ENCODE measurements at regions not wholly inside any gene's neighbourhood (a gene's known extent, or its start where the extent isn't known, plus 50 kb on each side); places are given as distances from the start of the nearest gene placed in this dataset.

DNA sequence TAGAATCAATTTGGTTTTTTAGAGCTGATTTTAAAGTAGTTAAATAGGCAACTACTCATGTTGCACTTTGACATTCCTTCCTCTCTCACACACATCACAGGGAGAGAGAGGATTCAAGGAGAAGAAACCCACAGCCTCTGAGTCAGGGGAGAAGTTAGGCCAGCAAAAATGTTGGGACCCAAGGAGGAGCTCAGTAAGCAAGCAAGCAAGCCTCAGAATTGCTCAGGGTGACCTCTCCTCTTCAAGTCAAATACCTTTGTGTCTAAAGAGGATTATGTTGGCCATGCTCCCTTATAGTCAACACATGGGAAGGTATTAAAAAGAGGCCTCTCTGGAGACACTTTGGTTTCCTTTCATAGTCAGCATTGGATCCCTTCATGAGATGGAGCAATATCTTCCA lies 80.5 kb upstream of the WARS2 start (continued):
- TF ChIP-seq, protein P1, sequence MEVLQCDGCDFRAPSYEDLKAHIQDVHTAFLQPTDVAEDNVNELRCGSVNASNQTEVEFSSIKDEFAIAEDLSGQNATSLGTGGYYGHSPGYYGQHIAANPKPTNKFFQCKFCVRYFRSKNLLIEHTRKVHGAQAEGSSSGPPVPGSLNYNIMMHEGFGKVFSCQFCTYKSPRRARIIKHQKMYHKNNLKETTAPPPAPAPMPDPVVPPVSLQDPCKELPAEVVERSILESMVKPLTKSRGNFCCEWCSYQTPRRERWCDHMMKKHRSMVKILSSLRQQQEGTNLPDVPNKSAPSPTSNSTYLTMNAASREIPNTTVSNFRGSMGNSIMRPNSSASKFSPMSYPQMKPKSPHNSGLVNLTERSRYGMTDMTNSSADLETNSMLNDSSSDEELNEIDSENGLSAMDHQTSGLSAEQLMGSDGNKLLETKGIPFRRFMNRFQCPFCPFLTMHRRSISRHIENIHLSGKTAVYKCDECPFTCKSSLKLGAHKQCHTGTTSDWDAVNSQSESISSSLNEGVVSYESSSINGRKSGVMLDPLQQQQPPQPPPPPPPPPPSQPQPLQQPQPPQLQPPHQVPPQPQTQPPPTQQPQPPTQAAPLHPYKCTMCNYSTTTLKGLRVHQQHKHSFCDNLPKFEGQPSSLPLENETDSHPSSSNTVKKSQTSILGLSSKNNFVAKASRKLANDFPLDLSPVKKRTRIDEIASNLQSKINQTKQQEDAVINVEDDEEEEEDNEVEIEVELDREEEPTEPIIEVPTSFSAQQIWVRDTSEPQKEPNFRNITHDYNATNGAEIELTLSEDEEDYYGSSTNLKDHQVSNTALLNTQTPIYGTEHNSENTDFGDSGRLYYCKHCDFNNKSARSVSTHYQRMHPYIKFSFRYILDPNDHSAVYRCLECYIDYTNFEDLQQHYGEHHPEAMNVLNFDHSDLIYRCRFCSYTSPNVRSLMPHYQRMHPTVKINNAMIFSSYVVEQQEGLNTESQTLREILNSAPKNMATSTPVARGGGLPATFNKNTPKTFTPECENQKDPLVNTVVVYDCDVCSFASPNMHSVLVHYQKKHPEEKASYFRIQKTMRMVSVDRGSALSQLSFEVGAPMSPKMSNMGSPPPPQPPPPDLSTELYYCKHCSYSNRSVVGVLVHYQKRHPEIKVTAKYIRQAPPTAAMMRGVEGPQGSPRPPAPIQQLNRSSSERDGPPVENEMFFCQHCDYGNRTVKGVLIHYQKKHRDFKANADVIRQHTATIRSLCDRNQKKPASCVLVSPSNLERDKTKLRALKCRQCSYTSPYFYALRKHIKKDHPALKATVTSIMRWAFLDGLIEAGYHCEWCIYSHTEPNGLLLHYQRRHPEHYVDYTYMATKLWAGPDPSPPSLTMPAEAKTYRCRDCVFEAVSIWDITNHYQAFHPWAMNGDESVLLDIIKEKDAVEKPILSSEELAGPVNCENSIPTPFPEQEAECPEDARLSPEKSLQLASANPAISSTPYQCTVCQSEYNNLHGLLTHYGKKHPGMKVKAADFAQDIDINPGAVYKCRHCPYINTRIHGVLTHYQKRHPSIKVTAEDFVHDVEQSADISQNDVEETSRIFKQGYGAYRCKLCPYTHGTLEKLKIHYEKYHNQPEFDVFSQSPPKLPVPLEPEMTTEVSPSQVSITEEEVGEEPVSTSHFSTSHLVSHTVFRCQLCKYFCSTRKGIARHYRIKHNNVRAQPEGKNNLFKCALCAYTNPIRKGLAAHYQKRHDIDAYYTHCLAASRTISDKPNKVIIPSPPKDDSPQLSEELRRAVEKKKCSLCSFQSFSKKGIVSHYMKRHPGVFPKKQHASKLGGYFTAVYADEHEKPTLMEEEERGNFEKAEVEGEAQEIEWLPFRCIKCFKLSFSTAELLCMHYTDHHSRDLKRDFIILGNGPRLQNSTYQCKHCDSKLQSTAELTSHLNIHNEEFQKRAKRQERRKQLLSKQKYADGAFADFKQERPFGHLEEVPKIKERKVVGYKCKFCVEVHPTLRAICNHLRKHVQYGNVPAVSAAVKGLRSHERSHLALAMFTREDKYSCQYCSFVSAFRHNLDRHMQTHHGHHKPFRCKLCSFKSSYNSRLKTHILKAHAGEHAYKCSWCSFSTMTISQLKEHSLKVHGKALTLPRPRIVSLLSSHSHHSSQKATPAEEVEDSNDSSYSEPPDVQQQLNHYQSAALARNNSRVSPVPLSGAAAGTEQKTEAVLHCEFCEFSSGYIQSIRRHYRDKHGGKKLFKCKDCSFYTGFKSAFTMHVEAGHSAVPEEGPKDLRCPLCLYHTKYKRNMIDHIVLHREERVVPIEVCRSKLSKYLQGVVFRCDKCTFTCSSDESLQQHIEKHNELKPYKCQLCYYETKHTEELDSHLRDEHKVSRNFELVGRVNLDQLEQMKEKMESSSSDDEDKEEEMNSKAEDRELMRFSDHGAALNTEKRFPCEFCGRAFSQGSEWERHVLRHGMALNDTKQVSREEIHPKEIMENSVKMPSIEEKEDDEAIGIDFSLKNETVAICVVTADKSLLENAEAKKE (CRISPR knock-in tag; IDR thresholded peaks at IDR 0.05) = no peak
- no peak for TF ChIP-seq EZH2 (IDR thresholded peaks at IDR 0.05; ENCODE audit: low read depth, unreplicated experiment)

DNA sequence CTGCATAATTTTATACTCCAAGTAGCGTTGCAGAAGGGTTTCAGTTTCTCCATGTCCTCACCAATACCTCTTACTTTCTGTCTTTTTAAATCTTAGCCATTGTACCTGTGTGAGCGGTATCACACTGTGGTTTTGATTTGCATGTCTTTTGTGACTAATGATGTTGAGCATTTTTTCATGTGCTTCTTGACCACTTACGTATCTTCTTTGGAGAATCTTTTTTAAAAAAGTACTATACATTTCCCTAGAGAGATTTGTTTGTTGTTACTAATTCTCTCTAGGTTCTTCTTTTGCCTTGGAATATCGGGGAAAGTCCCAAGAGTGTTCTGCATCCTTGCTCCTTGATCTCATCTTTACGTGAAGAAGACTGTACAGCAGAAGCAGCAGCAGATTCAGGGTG lies 81.8 kb upstream of the WARS2 start:
- H3K36me3 ChIP-seq (ENCODE audit: insufficient read depth) = no peaks in the 10 kb centered on the region
- no peak overlapping the region for H2AFZ ChIP-seq
- peaks cover 2% of the 10 kb centered on the region for H3K4me1 Mint-ChIP-seq
- no peak overlapping the region for H3K27ac Mint-ChIP-seq
- TF ChIP-seq ZNF114 (CRISPR knock-in tag; IDR thresholded peaks at IDR 0.05) (no peak), CREB1 (CRISPR knock-in tag; IDR thresholded peaks at IDR 0.05; ENCODE audit: low read depth) (no peak), EZH2 (IDR thresholded peaks at IDR 0.05; ENCODE audit: low read depth, unreplicated experiment) (no peak)
- TF ChIP-seq, protein P1 (CRISPR knock-in tag; IDR thresholded peaks at IDR 0.05) = no peak
- no peaks in the 10 kb centered on the region for H3F3A ChIP-seq (replicated peaks; ENCODE audit: low read depth)
- H3K9me3 Mint-ChIP-seq = no peaks in the 10 kb centered on the region
- DNase-seq (ENCODE audit: low spot score) (no peak), ATAC-seq (no peak)
- H3K27ac ChIP-seq (ENCODE audit: low read depth) = no peak overlapping the region
- H3K4me2 ChIP-seq = no peak overlapping the region
- no peak overlapping the region for H3K4me3 ChIP-seq
- H3K36me3 Mint-ChIP-seq (ENCODE audit: low read depth) = no peaks in the 10 kb centered on the region
- H3K27me3 Mint-ChIP-seq (ENCODE audit: insufficient read depth, low read depth, poor library complexity) = no peaks in the 10 kb centered on the region
- H3K4me1 ChIP-seq (ENCODE audit: insufficient read depth) = peaks cover under 1% of the 10 kb centered on the region; the same call in 1 of the 2 replicates
- no peaks in the 10 kb centered on the region for H4K20me1 ChIP-seq (replicated peaks; ENCODE audit: insufficient read depth)
- H3K27me3 ChIP-seq (ENCODE audit: insufficient read depth) = no peaks in the 10 kb centered on the region
- no peaks in the 10 kb centered on the region for H3K9me2 ChIP-seq (ENCODE audit: insufficient read depth)
- H3K79me2 ChIP-seq (replicated peaks; ENCODE audit: insufficient read depth) = no peaks in the 10 kb centered on the region
- no peak overlapping the region for H3K4me3 Mint-ChIP-seq

Data from GM23338 (cell line).